GM23248 (cell line): ENCODE measurements at regions not wholly inside any gene's neighbourhood (a gene's known extent, or its start where the extent isn't known, plus 50 kb on each side); places are given as distances from the start of the nearest gene placed in this dataset.

ENCODE experiments used
- EZH2 ChIP-seq: fragments of 200-600 bp; sonication (generic); IDR thresholded peaks from 2 replicates; pipeline ENCODE4 v1.6.1; 2018; ENCODE audit warnings: antibody characterized with exemption, mild to moderate bottlenecking; ENCODE audit not compliant: insufficient read depth, poor library complexity, severe bottlenecking
- EZH2phosphoT487 ChIP-seq: fragments of 200-600 bp; sonication (generic); IDR thresholded peaks from 2 replicates; pipeline ENCODE4 v1.6.1; 2018; ENCODE audit warnings: antibody characterized with exemption, moderate library complexity, mild to moderate bottlenecking, low read depth; ENCODE audit not compliant: insufficient read depth

DNA sequence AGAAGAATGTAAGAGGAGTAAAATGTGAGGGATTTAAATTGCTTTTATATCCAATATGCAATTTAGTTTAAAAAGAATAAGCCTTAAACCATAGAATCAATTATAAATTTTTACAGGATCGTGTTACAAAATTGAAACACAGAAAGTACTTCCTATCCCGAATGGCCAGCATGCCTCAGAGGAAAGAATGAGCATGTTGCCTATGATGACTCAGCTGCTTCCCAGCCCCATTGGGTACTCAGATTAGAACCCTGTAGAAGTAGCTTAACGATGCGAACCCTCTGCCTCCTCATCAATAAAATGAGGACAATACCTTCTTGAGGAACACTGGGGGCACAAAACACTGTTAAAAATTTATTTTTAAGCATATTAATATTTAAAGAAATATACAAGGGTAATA, 113.4 kb upstream of the CDK1 start:
- TF ChIP-seq EZH2: no peak
- TF ChIP-seq EZH2phosphoT487: no peak
